ENCODE measurements at regions not wholly inside any gene's neighbourhood (a gene's known extent, or its start where the extent isn't known, plus 50 kb on each side); places are given as distances from the start of the nearest gene placed in this dataset.
A peak's percentile ranks its signal among the peaks of the same experiment; 100 is the strongest.

DNA sequence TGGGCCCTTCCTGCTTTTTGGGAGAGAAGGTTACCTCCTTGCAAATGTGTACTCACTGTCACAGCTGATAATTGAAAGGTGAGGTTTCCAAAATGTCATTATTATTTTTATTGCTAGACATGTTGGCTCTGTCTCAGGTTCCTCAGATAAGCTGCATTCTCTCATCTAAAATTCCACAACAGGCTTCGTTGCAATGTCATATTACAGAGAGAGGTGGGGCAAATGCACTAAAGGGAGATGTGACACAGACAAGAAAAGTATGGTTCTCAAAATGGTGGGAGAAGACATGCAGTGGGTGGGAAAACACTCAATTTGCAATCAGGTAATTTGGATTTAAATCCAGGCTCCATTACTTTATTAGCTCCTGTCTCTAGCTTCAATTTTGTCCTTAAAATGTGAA is 256.4 kb upstream of the POU3F2 start:
- no peak for DNase-seq
- no peaks in the 10 kb centered on the region for H3K36me3 ChIP-seq (replicated peaks in 1 of 2; ENCODE audit: control insufficient read depth in 1 of 2, insufficient read depth in 2 of 2, low read length in 1 of 2)
- H3K27me3 ChIP-seq (ENCODE audit: insufficient read depth): no peaks in the 10 kb centered on the region
- no peak for TF ChIP-seq EP300 (IDR thresholded peaks at IDR 0.05; ENCODE audit: borderline replicate concordance in 1 of 2, low read depth in 1 of 2, low read length in 1 of 2)
- no peak for TF ChIP-seq NRF1 (IDR thresholded peaks at IDR 0.05; ENCODE audit: low read depth, low read length)
- TF ChIP-seq TCF12 (IDR thresholded peaks at IDR 0.05): no peak
- TF ChIP-seq, protein P1, sequence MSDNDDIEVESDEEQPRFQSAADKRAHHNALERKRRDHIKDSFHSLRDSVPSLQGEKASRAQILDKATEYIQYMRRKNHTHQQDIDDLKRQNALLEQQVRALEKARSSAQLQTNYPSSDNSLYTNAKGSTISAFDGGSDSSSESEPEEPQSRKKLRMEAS (IDR thresholded peaks at IDR 0.05; ENCODE audit: low read depth): no peak
- no peak for TF ChIP-seq CHD2 (IDR thresholded peaks at IDR 0.05; ENCODE audit: low read length, partially characterized antibody)
- TF ChIP-seq, protein P2, sequence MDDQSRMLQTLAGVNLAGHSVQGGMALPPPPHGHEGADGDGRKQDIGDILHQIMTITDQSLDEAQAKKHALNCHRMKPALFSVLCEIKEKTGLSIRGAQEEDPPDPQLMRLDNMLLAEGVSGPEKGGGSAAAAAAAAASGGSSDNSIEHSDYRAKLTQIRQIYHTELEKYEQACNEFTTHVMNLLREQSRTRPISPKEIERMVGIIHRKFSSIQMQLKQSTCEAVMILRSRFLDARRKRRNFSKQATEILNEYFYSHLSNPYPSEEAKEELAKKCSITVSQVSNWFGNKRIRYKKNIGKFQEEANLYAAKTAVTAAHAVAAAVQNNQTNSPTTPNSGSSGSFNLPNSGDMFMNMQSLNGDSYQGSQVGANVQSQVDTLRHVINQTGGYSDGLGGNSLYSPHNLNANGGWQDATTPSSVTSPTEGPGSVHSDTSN (IDR thresholded peaks at IDR 0.05): no peak
- TF ChIP-seq RAD21 (IDR thresholded peaks at IDR 0.05; ENCODE audit: low read length): no peak
- TF ChIP-seq, protein P3, sequence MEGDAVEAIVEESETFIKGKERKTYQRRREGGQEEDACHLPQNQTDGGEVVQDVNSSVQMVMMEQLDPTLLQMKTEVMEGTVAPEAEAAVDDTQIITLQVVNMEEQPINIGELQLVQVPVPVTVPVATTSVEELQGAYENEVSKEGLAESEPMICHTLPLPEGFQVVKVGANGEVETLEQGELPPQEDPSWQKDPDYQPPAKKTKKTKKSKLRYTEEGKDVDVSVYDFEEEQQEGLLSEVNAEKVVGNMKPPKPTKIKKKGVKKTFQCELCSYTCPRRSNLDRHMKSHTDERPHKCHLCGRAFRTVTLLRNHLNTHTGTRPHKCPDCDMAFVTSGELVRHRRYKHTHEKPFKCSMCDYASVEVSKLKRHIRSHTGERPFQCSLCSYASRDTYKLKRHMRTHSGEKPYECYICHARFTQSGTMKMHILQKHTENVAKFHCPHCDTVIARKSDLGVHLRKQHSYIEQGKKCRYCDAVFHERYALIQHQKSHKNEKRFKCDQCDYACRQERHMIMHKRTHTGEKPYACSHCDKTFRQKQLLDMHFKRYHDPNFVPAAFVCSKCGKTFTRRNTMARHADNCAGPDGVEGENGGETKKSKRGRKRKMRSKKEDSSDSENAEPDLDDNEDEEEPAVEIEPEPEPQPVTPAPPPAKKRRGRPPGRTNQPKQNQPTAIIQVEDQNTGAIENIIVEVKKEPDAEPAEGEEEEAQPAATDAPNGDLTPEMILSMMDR (IDR thresholded peaks at IDR 0.05): no peak
- no peak for TF ChIP-seq GABPA (IDR thresholded peaks at IDR 0.05; ENCODE audit: low read depth)
- no peak for TF ChIP-seq FOXM1 (IDR thresholded peaks at IDR 0.05; ENCODE audit: low read depth)
- H3K9ac ChIP-seq: no peak overlapping the region
- H2AFZ ChIP-seq (ENCODE audit: low read depth): no peak overlapping the region
- no peaks in the 10 kb centered on the region for H3K9me3 ChIP-seq
- no peak overlapping the region for H3K27ac ChIP-seq (ENCODE audit: low read depth in 2 of 2, low read length in 1 of 2)
- no peaks in the 10 kb centered on the region for H4K20me1 ChIP-seq (ENCODE audit: insufficient read depth)
- CTCF ChIA-PET: no interaction called here
- POLR2A ChIA-PET: no interaction called here
- no peaks in the 10 kb centered on the region for H3K9me2 ChIP-seq
- peaks cover 11 to 12% of the 10 kb centered on the region in 2 experiments; a peak in 3 of 4 replicates for H3K4me1 ChIP-seq (ENCODE audit: control insufficient read depth in 1 of 2, insufficient read depth in 2 of 2, low read depth in 1 of 2, low read length in 1 of 2)
- no peaks in the 10 kb centered on the region for H3K79me2 ChIP-seq (ENCODE audit: insufficient read depth)
- H3F3A ChIP-seq (replicated peaks; ENCODE audit: insufficient read depth): peaks cover 5% of the 10 kb centered on the region
- H3K4me2 ChIP-seq: no peak overlapping the region
- WGBS (ENCODE audit: low lambda C conversion rate): 58% methylated on average over 1 of the region's 1 CpG
- H3K4me3 ChIP-seq (ENCODE audit: low read depth in 2 of 2, low read length in 1 of 2): no peak overlapping the region

DNA sequence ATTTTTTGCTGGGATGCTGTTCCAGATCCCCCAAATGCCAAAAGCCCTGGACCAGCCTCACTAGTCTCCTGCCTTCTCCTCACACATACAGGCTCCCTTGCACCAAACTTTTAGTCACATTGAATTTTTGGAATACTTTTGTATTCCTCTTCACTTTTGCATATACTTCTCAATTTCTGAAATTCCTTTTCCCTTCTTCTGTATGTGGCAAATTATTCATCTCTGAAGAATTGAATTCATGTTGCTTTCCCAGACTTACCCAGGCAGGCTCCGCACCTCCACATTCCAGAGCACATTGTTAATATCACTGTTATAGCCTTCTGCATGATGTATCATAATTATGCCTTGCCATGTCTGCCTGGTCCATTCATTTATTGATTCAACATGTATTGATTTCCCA is 255.3 kb upstream of the POU3F2 start:
- Histone ChIP-seq H3K27ac (ENCODE audit: low read depth in 2 of 2, low read length in 1 of 2) (peak overlapping the region in 1 of 2 experiments; percentile 17; a peak in 1 of 4 replicates), H3K36me3 (replicated peaks in 1 of 2; ENCODE audit: control insufficient read depth in 1 of 2, insufficient read depth in 2 of 2, low read length in 1 of 2) (no peaks in the 10 kb centered on the region), H3K9me2 (no peaks in the 10 kb centered on the region), H3K27me3 (ENCODE audit: insufficient read depth) (no peaks in the 10 kb centered on the region), H3F3A (replicated peaks; ENCODE audit: insufficient read depth) (peaks cover 5% of the 10 kb centered on the region), H3K4me1 (ENCODE audit: control insufficient read depth in 1 of 2, insufficient read depth in 2 of 2, low read depth in 1 of 2, low read length in 1 of 2) (peaks cover 11 to 12% of the 10 kb centered on the region in 2 experiments; a peak in 3 of 4 replicates), H3K79me2 (ENCODE audit: insufficient read depth) (no peaks in the 10 kb centered on the region), H3K9me3 (no peaks in the 10 kb centered on the region), H3K4me2 (no peak overlapping the region), H4K20me1 (ENCODE audit: insufficient read depth) (no peaks in the 10 kb centered on the region), H2AFZ (ENCODE audit: low read depth) (no peak overlapping the region), H3K4me3 (ENCODE audit: low read depth in 2 of 2, low read length in 1 of 2) (no peak overlapping the region), H3K9ac (no peak overlapping the region)
- no peak for TF ChIP-seq CHD2 (IDR thresholded peaks at IDR 0.05; ENCODE audit: low read length, partially characterized antibody)
- TF ChIP-seq FOSL2 (IDR thresholded peaks at IDR 0.05; ENCODE audit: borderline replicate concordance, low read depth): peak; percentile 22; the same call in 1 of the 2 replicates
- POLR2A ChIA-PET: no interaction called here
- CTCF ChIA-PET: interaction anchor here (1.5 kb wide), 1 partner anchor 22 kb away, joined by 4 read pairs; no protein-coding TSS in a partner anchor
- DNase-seq: no peak
- WGBS (ENCODE audit: low lambda C conversion rate): 25% methylated on average over 1 of the region's 1 CpG
